ENCODE measurements at regions not wholly inside any gene's neighbourhood (a gene's known extent, or its start where the extent isn't known, plus 50 kb on each side); places are given as distances from the start of the nearest gene placed in this dataset.

DNA sequence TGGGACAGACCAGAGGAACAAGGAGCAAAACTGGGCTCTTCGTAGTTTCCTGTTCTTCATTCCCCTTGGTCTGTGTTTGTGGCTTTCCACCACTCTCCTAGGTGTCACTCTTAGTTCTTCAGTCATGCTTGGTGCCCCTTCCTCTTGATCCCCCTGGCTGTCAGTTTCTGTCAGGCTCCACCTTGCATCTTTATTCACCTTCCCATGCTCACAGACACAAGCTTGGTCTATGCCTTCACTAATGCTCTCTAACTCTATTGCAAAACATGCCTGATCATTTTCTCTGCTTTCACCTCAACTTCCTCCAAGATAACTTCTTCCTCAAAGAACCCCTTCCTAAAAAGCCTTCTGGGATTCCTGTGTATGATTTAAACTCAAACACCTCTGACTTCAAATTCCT lies 122.9 kb downstream of the GLUL start:
- Histone ChIP-seq H2AFZ (ENCODE audit: low read length) (no peak overlapping the region), H3K9me3 (ENCODE audit: control insufficient read depth, low read depth, low read length) (no peaks in the 10 kb centered on the region), H3K79me1 (ENCODE audit: insufficient read depth, low read depth, low read length, poor library complexity, severe bottlenecking) (no peaks in the 10 kb centered on the region), H3K18ac (ENCODE audit: insufficient read length, low read depth, low read length) (no peak overlapping the region), H4K8ac (replicated peaks; ENCODE audit: insufficient read length, low read depth, low read length) (no peak overlapping the region), H3K27ac (ENCODE audit: insufficient read length, low read depth, low read length) (no peak overlapping the region), H3K23ac (ENCODE audit: insufficient read length, low read depth, low read length) (no peak overlapping the region), H3K14ac (ENCODE audit: insufficient read depth, low read length) (no peak overlapping the region), H2AK5ac (ENCODE audit: insufficient read length, low read length) (no peak overlapping the region), H3K4ac (ENCODE audit: low read depth, low read length) (no peak overlapping the region), H3K23me2 (ENCODE audit: insufficient read length, low read depth, low read length, poor library complexity, severe bottlenecking) (no peaks in the 10 kb centered on the region), H3K4me2 (ENCODE audit: insufficient read depth, insufficient read length, low read length) (no peak overlapping the region), H3K56ac (ENCODE audit: insufficient read length, low read depth, low read length) (no peak overlapping the region), H3K9ac (ENCODE audit: extremely low read depth, insufficient read length, low read length) (no peak overlapping the region), H3K79me2 (ENCODE audit: insufficient read depth, low read length) (no peaks in the 10 kb centered on the region), H3K4me1 (ENCODE audit: insufficient read depth, low read length) (no peaks in the 10 kb centered on the region), H3K27me3 (ENCODE audit: insufficient read depth, low read length) (no peaks in the 10 kb centered on the region), H2BK20ac (ENCODE audit: low read depth, low read length, poor library complexity, severe bottlenecking) (no peak overlapping the region), H2BK5ac (ENCODE audit: insufficient read length, low read length) (no peak overlapping the region), H2BK15ac (ENCODE audit: low read depth, low read length) (no peak overlapping the region), H2BK12ac (ENCODE audit: insufficient read length, low read depth, low read length) (no peak overlapping the region), H3T11ph (ENCODE audit: low read length) (no peak overlapping the region), H2BK120ac (ENCODE audit: low read depth, low read length, poor library complexity, severe bottlenecking) (no peak overlapping the region), H4K20me1 (ENCODE audit: control insufficient read depth, insufficient read depth, insufficient read length) (no peaks in the 10 kb centered on the region), H4K91ac (ENCODE audit: insufficient read length, low read depth, low read length) (no peak overlapping the region), H4K5ac (ENCODE audit: insufficient read length, low read depth, low read length) (no peak overlapping the region)
- Mint-ChIP-seq H3K27ac (no peak overlapping the region; a peak in 1 of 7 replicates), H3K36me3 (ENCODE audit: insufficient read depth in 1 of 3, low read depth in 3 of 3) (no peaks in the 10 kb centered on the region), H3K4me1 (peaks cover 0 to 6% of the 10 kb centered on the region in 2 experiments; a peak in 1 of 4 replicates), H3K27me3 (ENCODE audit: low read depth) (no peaks in the 10 kb centered on the region; the same call in none of the 2 replicates), H3K9me3 (no peaks in the 10 kb centered on the region), H3K4me3 (no peak overlapping the region)
- TF ChIP-seq, protein P1, sequence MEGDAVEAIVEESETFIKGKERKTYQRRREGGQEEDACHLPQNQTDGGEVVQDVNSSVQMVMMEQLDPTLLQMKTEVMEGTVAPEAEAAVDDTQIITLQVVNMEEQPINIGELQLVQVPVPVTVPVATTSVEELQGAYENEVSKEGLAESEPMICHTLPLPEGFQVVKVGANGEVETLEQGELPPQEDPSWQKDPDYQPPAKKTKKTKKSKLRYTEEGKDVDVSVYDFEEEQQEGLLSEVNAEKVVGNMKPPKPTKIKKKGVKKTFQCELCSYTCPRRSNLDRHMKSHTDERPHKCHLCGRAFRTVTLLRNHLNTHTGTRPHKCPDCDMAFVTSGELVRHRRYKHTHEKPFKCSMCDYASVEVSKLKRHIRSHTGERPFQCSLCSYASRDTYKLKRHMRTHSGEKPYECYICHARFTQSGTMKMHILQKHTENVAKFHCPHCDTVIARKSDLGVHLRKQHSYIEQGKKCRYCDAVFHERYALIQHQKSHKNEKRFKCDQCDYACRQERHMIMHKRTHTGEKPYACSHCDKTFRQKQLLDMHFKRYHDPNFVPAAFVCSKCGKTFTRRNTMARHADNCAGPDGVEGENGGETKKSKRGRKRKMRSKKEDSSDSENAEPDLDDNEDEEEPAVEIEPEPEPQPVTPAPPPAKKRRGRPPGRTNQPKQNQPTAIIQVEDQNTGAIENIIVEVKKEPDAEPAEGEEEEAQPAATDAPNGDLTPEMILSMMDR (conservative IDR thresholded peaks at IDR 0.05): no peak
- no peak for DNase-seq
- no CpG with 5 or more reads among the region's 1 CpG for WGBS (ENCODE audit: extremely low coverage, insufficient read length, low lambda C conversion rate)

All from H9 (cell line).